Panc1 (cell line): ENCODE measurements at regions not wholly inside any gene's neighbourhood (a gene's known extent, or its start where the extent isn't known, plus 50 kb on each side); places are given as distances from the start of the nearest gene placed in this dataset.

Experiments
- ATAC-seq: fragments of 200-7000 bp; cut with Tn5 transposase; 2 replicates; pipeline ENCODE4 v1.9.1; 2020; ENCODE audit warnings: mild to moderate bottlenecking, moderate library complexity
- BruUV-seq: library from RNA; stranded (reverse); fragments of 400-500 nt; replicated peaks from 2 replicates; lab custom pipeline; 2021; lab: Mats Ljungman, UMichigan
- CTCF ChIA-PET: fragments of 300-600 bp; sonication (Branson Sonifier 250); formaldehyde crosslinking; loops from one replicate; lab custom pipeline; 2022; ENCODE audit warnings: antibody characterized with exemption; lab: Charles Lee
- POLR2A ChIA-PET: fragments of 300-600 bp; sonication (Branson Sonifier 250); formaldehyde crosslinking; loops from one replicate; lab custom pipeline; 2022; ENCODE audit warnings: antibody characterized with exemption; lab: Charles Lee
- DNase-seq: peaks from one replicate; pipeline ENCODE4 v3.0.0-alpha.2; 2010; ENCODE audit warnings: low read depth, low spot score
- H3K27ac ChIP-seq: 2 replicates; pipeline ENCODE4 v1.5.1; 2011; ENCODE audit warnings: mild to moderate bottlenecking, low read length, inconsistent platforms
- H3K27me3 ChIP-seq: fragments of 200-500 bp; sonication (Bioruptor generic); 2 replicates; pipeline ENCODE4 v1.6.0; 2014; ENCODE audit warnings: low read length, inconsistent platforms; ENCODE audit not compliant: control insufficient read depth, insufficient read depth
- H3K36me3 ChIP-seq: fragments of 200-500 bp; sonication (Bioruptor generic); 2 replicates; pipeline ENCODE4 v1.5.1; 2014; ENCODE audit warnings: inconsistent platforms, mild to moderate bottlenecking, low read length, moderate library complexity; ENCODE audit not compliant: control insufficient read depth, insufficient read depth
- H3K4me1 ChIP-seq: 2 replicates; pipeline ENCODE4 v1.5.1; 2011; ENCODE audit warnings: inconsistent platforms, mild to moderate bottlenecking, low read length, moderate library complexity; ENCODE audit not compliant: control insufficient read depth, insufficient read depth
- H3K4me3 ChIP-seq, 2 experiments: 2 replicates each; pipeline ENCODE4 v1.5.1; 2011 to 2012; ENCODE audit warnings: low read depth in 2 of 2, low read length in 2 of 2, mild to moderate bottlenecking in 2 of 2, inconsistent platforms in 1 of 2, moderate library complexity in 1 of 2
- H3K9me3 ChIP-seq: fragments of 200-500 bp; sonication (Bioruptor generic); 2 replicates; pipeline ENCODE4 v1.5.1; 2014; ENCODE audit warnings: low read depth, mild to moderate bottlenecking, inconsistent platforms, low read length, moderate library complexity; ENCODE audit not compliant: control insufficient read depth, insufficient read depth
- CTCF ChIP-seq: fragments of 450-650 bp; IDR thresholded peaks from 2 replicates; pipeline ENCODE4 v1.5.1; 2017; ENCODE audit warnings: mild to moderate bottlenecking
- POLR2AphosphoS5 ChIP-seq: IDR thresholded peaks from 2 replicates; pipeline ENCODE4 v1.6.1; 2012; ENCODE audit warnings: mild to moderate bottlenecking, low read depth, low read length, moderate library complexity
- REST ChIP-seq, 2 experiments: IDR thresholded peaks; 2 replicates each; pipeline ENCODE4 v1.6.1; 2011 to 2012; ENCODE audit warnings: low read depth in 2 of 2, control low read depth in 1 of 2, low read length in 1 of 2, mild to moderate bottlenecking in 1 of 2, moderate library complexity in 1 of 2; ENCODE audit not compliant: insufficient read depth in 1 of 2
- SIN3A ChIP-seq: IDR thresholded peaks from 2 replicates; pipeline ENCODE4 v1.6.1; 2012; ENCODE audit warnings: low read depth, mild to moderate bottlenecking, low read length, moderate library complexity, borderline replicate concordance; ENCODE audit not compliant: insufficient read depth
- TCF7L2 ChIP-seq: IDR thresholded peaks from 2 replicates; pipeline ENCODE4 v1.6.1; 2011; ENCODE audit warnings: mild to moderate bottlenecking, low read depth, low read length, inconsistent platforms
- in situ Hi-C: cut with HindIII; loops from 2 replicates; pipeline ENCODE4 v1.10.0; 2016; ENCODE audit warnings: low sequenced_read_pairs, low pct_unique_long_range_greater_than_20kb
- intact Hi-C: fragments of 100-400 bp; cut with micrococcal nuclease; formaldehyde crosslinking; loops from one replicate; pipeline ENCODE4 v1.10.0; 2022; ENCODE audit not compliant: unreplicated experiment

- H3K4me3 ChIP-seq: no peak overlapping the region
- POLR2A ChIA-PET: no interaction called here
- no peaks in the 10 kb centered on the region for H3K27me3 ChIP-seq
- no peak for ATAC-seq
- no peak overlapping the region for H3K27ac ChIP-seq
- CTCF ChIA-PET: no interaction called here
- no TSS peak for BruUV-seq
- in situ Hi-C loops: no loop called here
- H3K4me1 ChIP-seq: no peaks in the 10 kb centered on the region
- TF ChIP-seq POLR2AphosphoS5: no peak
- no peak for TF ChIP-seq REST (IDR thresholded peaks at IDR 0.05; ENCODE audit: insufficient read depth in 1 of 2, low read depth in 2 of 2, low read length in 1 of 2)
- TF ChIP-seq TCF7L2: no peak
- no peak for TF ChIP-seq CTCF
- TF ChIP-seq SIN3A: no peak
- H3K9me3 ChIP-seq: no peaks in the 10 kb centered on the region
- no peak for DNase-seq
- H3K36me3 ChIP-seq: no peaks in the 10 kb centered on the region
- intact Hi-C loops: no loop called here
Measured at GRCh38 chr6:164911873-164912580, 397.4 kb downstream of the C6orf118 start.

GRCh38 chr6:164911151-164911550 lies 398.3 kb downstream of the C6orf118 start:
- DNase-seq (no peak), ATAC-seq (no peak)
- no peaks in the 10 kb centered on the region for H3K27me3 ChIP-seq
- intact Hi-C loops (no loop called here), in situ Hi-C loops (no loop called here)
- no peak overlapping the region for H3K4me3 ChIP-seq
- H3K27ac ChIP-seq: no peak overlapping the region
- no peaks in the 10 kb centered on the region for H3K36me3 ChIP-seq
- CTCF ChIA-PET: no interaction called here
- POLR2A ChIA-PET: interaction anchor here (0.6 kb wide), 1 partner anchor 572 kb away, joined by 3 read pairs; no protein-coding TSS in a partner anchor
- no peaks in the 10 kb centered on the region for H3K4me1 ChIP-seq
- TF ChIP-seq REST (IDR thresholded peaks at IDR 0.05; ENCODE audit: insufficient read depth in 1 of 2, low read depth in 2 of 2, low read length in 1 of 2) (no peak), POLR2AphosphoS5 (no peak), TCF7L2 (no peak), CTCF (no peak), SIN3A (no peak)
- BruUV-seq: no TSS peak
- no peaks in the 10 kb centered on the region for H3K9me3 ChIP-seq
